ENCODE measurements at regions not wholly inside any gene's neighbourhood (a gene's known extent, or its start where the extent isn't known, plus 50 kb on each side); places are given as distances from the start of the nearest gene placed in this dataset.

DNA sequence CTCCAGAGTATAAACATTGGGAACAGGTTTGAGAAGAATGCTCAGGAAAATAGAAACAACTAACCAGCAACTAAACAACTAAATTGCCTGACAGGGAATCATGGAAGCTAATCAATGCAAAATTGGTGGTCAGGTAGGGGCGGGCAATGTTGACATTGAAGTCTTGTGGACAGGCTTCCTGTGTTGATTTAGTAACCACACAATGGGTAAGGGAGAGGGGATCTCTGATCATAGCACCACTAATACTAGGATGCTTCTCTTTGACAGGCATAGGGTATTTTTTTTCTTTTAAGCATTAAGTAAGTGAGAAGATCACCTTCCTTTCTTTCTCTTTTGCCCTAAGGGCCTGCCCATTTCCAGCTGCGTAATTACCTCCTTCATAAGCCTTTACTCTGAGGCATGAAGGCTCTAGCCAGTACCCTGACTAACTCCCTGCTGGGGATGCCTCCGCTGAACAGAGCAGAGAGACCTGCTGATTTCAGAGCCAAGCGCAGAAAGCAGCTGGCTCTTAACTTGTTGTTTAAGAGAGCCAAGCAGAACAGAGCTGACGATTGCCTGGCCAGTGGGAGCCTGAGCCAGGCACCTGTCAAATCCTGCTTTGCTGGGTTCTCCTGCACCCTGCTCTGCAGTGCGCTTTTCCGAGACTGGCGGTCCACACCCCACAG, 118.7 kb downstream of the BMP2 start:
- TF ChIP-seq, protein P1, sequence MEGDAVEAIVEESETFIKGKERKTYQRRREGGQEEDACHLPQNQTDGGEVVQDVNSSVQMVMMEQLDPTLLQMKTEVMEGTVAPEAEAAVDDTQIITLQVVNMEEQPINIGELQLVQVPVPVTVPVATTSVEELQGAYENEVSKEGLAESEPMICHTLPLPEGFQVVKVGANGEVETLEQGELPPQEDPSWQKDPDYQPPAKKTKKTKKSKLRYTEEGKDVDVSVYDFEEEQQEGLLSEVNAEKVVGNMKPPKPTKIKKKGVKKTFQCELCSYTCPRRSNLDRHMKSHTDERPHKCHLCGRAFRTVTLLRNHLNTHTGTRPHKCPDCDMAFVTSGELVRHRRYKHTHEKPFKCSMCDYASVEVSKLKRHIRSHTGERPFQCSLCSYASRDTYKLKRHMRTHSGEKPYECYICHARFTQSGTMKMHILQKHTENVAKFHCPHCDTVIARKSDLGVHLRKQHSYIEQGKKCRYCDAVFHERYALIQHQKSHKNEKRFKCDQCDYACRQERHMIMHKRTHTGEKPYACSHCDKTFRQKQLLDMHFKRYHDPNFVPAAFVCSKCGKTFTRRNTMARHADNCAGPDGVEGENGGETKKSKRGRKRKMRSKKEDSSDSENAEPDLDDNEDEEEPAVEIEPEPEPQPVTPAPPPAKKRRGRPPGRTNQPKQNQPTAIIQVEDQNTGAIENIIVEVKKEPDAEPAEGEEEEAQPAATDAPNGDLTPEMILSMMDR (IDR thresholded peaks at IDR 0.05), result no peak
- no peak for TF ChIP-seq EP300 (IDR thresholded peaks at IDR 0.05; ENCODE audit: low read depth)

Measured in transverse colon (tissue), 3 donors.